ENCODE measurements at regions not wholly inside any gene's neighbourhood (a gene's known extent, or its start where the extent isn't known, plus 50 kb on each side); places are given as distances from the start of the nearest gene placed in this dataset.

DNA sequence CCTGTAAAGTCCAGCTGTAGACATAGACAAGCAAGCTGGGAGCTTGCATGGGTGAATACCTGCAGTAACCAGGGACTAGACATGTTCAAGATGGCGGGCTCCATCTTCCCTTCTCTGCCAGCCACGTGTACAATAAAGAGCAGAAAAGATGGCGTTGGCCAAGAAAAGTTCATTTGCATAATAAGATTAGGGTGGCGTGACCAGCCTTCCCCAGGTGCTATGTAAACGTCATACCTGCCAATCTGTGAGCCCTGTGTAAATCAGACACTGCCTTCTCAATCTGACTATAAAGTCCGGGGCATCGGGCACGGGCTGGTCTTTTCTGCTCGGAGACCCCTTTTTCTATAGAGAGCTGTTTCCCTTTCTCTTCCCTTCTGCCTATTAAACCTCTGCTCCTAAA lies 101.6 kb upstream of the XPO1 start:
- Histone ChIP-seq H3K9ac (ENCODE audit: insufficient read length) (no peak overlapping the region), H3K27ac (no peak overlapping the region), H3K4me3 (no peak overlapping the region), H3K36me3 (ENCODE audit: insufficient read depth, low read length) (no peaks in the 10 kb centered on the region), H3K9me3 (ENCODE audit: low read depth, low read length) (no peaks in the 10 kb centered on the region)
- DNase-seq (ENCODE audit: low read depth, low spot score), result no peak
- no peak for TF ChIP-seq FOXP2 (optimal IDR thresholded peaks at IDR 0.05; ENCODE audit: control extremely low read depth, extremely low read length, insufficient read depth)
- no peak for TF ChIP-seq EZH2 (IDR thresholded peaks at IDR 0.05)
- no peak for TF ChIP-seq POLR2AphosphoS5 (IDR thresholded peaks at IDR 0.05; ENCODE audit: borderline replicate concordance, low read depth, low read length)

- H3K27ac ChIP-seq, result no peak overlapping the region
- TF ChIP-seq EZH2 (IDR thresholded peaks at IDR 0.05) (no peak), FOXP2 (optimal IDR thresholded peaks at IDR 0.05; ENCODE audit: control extremely low read depth, extremely low read length, insufficient read depth) (no peak), POLR2AphosphoS5 (IDR thresholded peaks at IDR 0.05; ENCODE audit: borderline replicate concordance, low read depth, low read length) (no peak)
- H3K9me3 ChIP-seq (ENCODE audit: low read depth, low read length), result no peaks in the 10 kb centered on the region
- no peak overlapping the region for H3K4me3 ChIP-seq
- H3K9ac ChIP-seq (ENCODE audit: insufficient read length), result no peak overlapping the region
- no peak for DNase-seq (ENCODE audit: low read depth, low spot score)
- H3K36me3 ChIP-seq (ENCODE audit: insufficient read depth, low read length), result no peaks in the 10 kb centered on the region
These were observed 98.5 kb upstream of the XPO1 start for GRCh38 chr2:61636686-61637085.

DNA sequence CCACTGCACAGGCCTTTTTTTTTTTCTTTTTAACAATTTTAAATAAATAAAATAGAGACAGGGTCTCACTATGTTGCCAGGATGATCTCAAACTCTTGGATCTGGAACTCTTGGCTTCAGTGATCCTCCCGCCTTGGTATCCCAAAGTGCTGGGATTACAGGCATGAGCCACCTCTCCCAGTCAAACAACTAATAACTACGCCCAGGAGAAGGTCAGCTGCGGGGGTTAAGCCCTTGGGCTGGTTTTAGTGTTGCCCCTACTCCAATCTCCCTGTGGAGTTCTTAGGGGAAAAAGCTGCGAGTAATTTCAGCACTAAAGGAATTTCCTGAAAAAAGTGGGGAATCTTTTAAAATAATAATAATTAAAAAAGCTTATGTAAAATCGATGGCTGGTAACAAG lies 96.4 kb upstream of the XPO1 start:
- no peaks in the 10 kb centered on the region for H3K9me3 ChIP-seq (ENCODE audit: low read depth, low read length)
- H3K4me3 ChIP-seq, result no peak overlapping the region
- no peak for DNase-seq (ENCODE audit: low read depth, low spot score)
- no peak overlapping the region for H3K9ac ChIP-seq (ENCODE audit: insufficient read length)
- no peak overlapping the region for H3K27ac ChIP-seq
- TF ChIP-seq FOXP2 (optimal IDR thresholded peaks at IDR 0.05; ENCODE audit: control extremely low read depth, extremely low read length, insufficient read depth), result no peak
- no peak for TF ChIP-seq EZH2 (IDR thresholded peaks at IDR 0.05)
- TF ChIP-seq POLR2AphosphoS5 (IDR thresholded peaks at IDR 0.05; ENCODE audit: borderline replicate concordance, low read depth, low read length), result no peak
- H3K36me3 ChIP-seq (ENCODE audit: insufficient read depth, low read length), result no peaks in the 10 kb centered on the region

DNA sequence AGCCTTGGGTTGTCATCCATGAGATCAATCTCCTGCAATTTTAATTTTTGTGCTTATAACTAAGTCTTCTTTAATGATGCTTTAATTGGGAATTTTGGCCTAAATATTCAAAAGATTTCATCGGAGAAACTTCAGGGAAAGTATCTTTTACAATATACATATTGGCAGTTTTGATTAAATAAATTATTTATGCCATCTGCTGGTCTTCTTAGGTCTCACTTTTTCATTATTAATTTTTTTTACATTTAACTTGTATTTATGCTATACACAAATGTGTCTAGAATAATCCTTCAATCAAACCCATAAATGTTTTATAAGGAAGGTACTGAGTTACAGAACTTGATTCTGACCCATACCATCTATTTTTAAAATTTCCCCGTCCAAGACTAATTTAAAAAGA lies 95.1 kb upstream of the XPO1 start:
- Histone ChIP-seq H3K9ac (ENCODE audit: insufficient read length) (no peak overlapping the region), H3K4me3 (no peak overlapping the region), H3K36me3 (ENCODE audit: insufficient read depth, low read length) (no peaks in the 10 kb centered on the region), H3K9me3 (ENCODE audit: low read depth, low read length) (no peaks in the 10 kb centered on the region), H3K27ac (no peak overlapping the region)
- DNase-seq (ENCODE audit: low read depth, low spot score), result no peak
- TF ChIP-seq FOXP2 (optimal IDR thresholded peaks at IDR 0.05; ENCODE audit: control extremely low read depth, extremely low read length, insufficient read depth), result no peak
- no peak for TF ChIP-seq POLR2AphosphoS5 (IDR thresholded peaks at IDR 0.05; ENCODE audit: borderline replicate concordance, low read depth, low read length)
- no peak for TF ChIP-seq EZH2 (IDR thresholded peaks at IDR 0.05)

GRCh38 chr2:61632276-61633169 lies 94.4 kb upstream of the XPO1 start:
- H3K9me3 ChIP-seq (ENCODE audit: low read depth, low read length), result no peaks in the 10 kb centered on the region
- TF ChIP-seq EZH2 (IDR thresholded peaks at IDR 0.05), result no peak
- H3K4me3 ChIP-seq, result no peak overlapping the region
- H3K36me3 ChIP-seq (ENCODE audit: insufficient read depth, low read length), result no peaks in the 10 kb centered on the region
- DNase-seq (ENCODE audit: low read depth, low spot score), result no peak
- H3K27ac ChIP-seq, result no peak overlapping the region
- H3K9ac ChIP-seq (ENCODE audit: insufficient read length), result no peak overlapping the region

DNA sequence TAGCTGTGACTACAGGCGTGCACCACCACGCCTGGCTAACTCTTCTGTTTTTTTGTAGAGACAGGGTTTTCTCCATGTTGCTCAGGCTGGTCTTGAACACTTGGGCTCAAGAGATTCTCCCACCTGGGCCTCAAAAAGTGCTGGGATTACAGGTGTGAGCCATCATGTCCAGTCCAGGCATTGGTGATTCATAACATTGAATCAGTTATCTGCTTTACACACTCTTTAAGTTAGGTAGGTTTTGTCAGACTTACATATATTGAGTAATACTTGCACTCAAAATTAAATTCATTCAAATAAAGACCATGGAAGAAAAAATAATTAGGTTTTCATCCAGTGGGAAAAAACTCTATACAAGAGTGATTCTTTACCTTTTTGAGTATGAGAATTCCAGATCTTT lies 93.2 kb upstream of the XPO1 start:
- Histone ChIP-seq H3K36me3 (ENCODE audit: insufficient read depth, low read length) (no peaks in the 10 kb centered on the region), H3K27ac (no peak overlapping the region), H3K9me3 (ENCODE audit: low read depth, low read length) (no peaks in the 10 kb centered on the region), H3K4me3 (no peak overlapping the region), H3K9ac (ENCODE audit: insufficient read length) (no peak overlapping the region)
- TF ChIP-seq EZH2 (IDR thresholded peaks at IDR 0.05), result no peak
- no peak for TF ChIP-seq FOXP2 (optimal IDR thresholded peaks at IDR 0.05; ENCODE audit: control extremely low read depth, extremely low read length, insufficient read depth)
- no peak for DNase-seq (ENCODE audit: low read depth, low spot score)

DNA sequence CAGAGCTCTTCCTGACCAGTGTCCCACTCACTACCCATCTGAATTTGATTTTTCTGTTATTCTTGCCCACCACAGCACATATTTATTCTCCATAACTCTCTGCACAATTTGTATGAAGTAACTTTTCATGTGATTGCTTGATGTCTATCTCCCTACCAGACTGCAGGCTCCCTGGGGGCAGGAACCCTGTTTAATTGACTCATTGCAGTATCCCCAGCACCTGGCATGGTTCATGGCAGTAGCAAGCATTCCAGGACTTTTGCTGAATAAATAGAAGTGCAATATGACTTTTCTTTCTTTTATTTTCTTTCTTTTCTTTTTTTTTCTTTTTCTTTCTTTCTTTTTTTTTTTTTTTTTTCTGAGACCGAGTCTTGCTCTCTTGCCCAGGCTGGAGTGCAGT lies 88.7 kb upstream of the XPO1 start:
- no peak overlapping the region for H3K4me3 ChIP-seq
- no peaks in the 10 kb centered on the region for H3K9me3 ChIP-seq (ENCODE audit: low read depth, low read length)
- no peak for DNase-seq (ENCODE audit: low read depth, low spot score)
- H3K36me3 ChIP-seq (ENCODE audit: insufficient read depth, low read length), result no peaks in the 10 kb centered on the region
- H3K9ac ChIP-seq (ENCODE audit: insufficient read length), result no peak overlapping the region
- H3K27ac ChIP-seq, result no peak overlapping the region
- TF ChIP-seq POLR2AphosphoS5 (IDR thresholded peaks at IDR 0.05; ENCODE audit: borderline replicate concordance, low read depth, low read length), result no peak

GRCh38 chr2:61623747-61624146 lies 85.6 kb upstream of the XPO1 start:
- Histone ChIP-seq H3K27ac (no peak overlapping the region), H3K36me3 (ENCODE audit: insufficient read depth, low read length) (no peaks in the 10 kb centered on the region), H3K9me3 (ENCODE audit: low read depth, low read length) (no peaks in the 10 kb centered on the region), H3K9ac (ENCODE audit: insufficient read length) (no peak overlapping the region), H3K4me3 (no peak overlapping the region)
- no peak for DNase-seq (ENCODE audit: low read depth, low spot score)
- no peak for TF ChIP-seq FOXP2 (optimal IDR thresholded peaks at IDR 0.05; ENCODE audit: control extremely low read depth, extremely low read length, insufficient read depth)
- no peak for TF ChIP-seq POLR2AphosphoS5 (IDR thresholded peaks at IDR 0.05; ENCODE audit: borderline replicate concordance, low read depth, low read length)
- no peak for TF ChIP-seq EZH2 (IDR thresholded peaks at IDR 0.05)
